Midbrain (tissue), 1 donor: ENCODE measurements at regions not wholly inside any gene's neighbourhood (a gene's known extent, or its start where the extent isn't known, plus 50 kb on each side); places are given as distances from the start of the nearest gene placed in this dataset.
"Not testable (repeated sequence)": the region's sequence is repeated elsewhere in the genome, so short reads cannot be mapped to it uniquely, and the experiment has no call there.

Experiments used
- DNase-seq: peaks from one replicate; lab custom pipeline; 2025; lab: John Stamatoyannopoulos, UW

GRCh38 chr4:72875545-72875944 is 194.0 kb downstream of the COX18 start:
- DNase-seq = no peak

- no peak for DNase-seq
Observed at GRCh38 chr4:72875138-72875537, 194.4 kb downstream of the COX18 start.

GRCh38 chr4:72864898-72865297 is 204.6 kb downstream of the COX18 start:
- no peak for DNase-seq

- not testable (repeated sequence) for DNase-seq
Observed at GRCh38 chr4:72864277-72864676, 205.2 kb downstream of the COX18 start.

GRCh38 chr4:72860766-72861165 is 208.8 kb downstream of the COX18 start:
- DNase-seq = no peak

- DNase-seq = no peak
Observed at GRCh38 chr4:72858328-72858727, 211.2 kb downstream of the COX18 start.

- DNase-seq = no peak
Observed at GRCh38 chr4:72857787-72858186, 211.7 kb downstream of the COX18 start.

GRCh38 chr4:72857216-72857615 is 212.3 kb downstream of the COX18 start:
- no peak for DNase-seq

GRCh38 chr4:72846280-72847111 is 223.0 kb downstream of the COX18 start:
- no peak for DNase-seq

- no peak for DNase-seq
Observed at GRCh38 chr4:72843466-72843865, 226.1 kb downstream of the COX18 start.

GRCh38 chr4:72842323-72842722 is 227.2 kb downstream of the COX18 start:
- DNase-seq = no peak

GRCh38 chr4:72840166-72840565 is 229.3 kb downstream of the COX18 start:
- not testable (repeated sequence) for DNase-seq

- DNase-seq = no peak
Observed at GRCh38 chr4:72828864-72829263, 240.7 kb downstream of the COX18 start.

- DNase-seq = no peak
Observed at GRCh38 chr4:72827968-72828367, 241.5 kb downstream of the COX18 start.

GRCh38 chr4:72820107-72820506 is 249.4 kb downstream of the COX18 start:
- no peak for DNase-seq

GRCh38 chr4:72817012-72817411 is 248.0 kb upstream of the ADAMTS3 start:
- no peak for DNase-seq

- DNase-seq = no peak
Observed at GRCh38 chr4:72814241-72814640, 245.2 kb upstream of the ADAMTS3 start.

GRCh38 chr4:72809208-72809607 is 240.2 kb upstream of the ADAMTS3 start:
- DNase-seq = no peak

- no peak for DNase-seq
Observed at GRCh38 chr4:72805284-72805683, 236.3 kb upstream of the ADAMTS3 start.

- DNase-seq = no peak
Observed at GRCh38 chr4:72797486-72797885, 228.5 kb upstream of the ADAMTS3 start.

- DNase-seq = no peak
Observed at GRCh38 chr4:72791054-72791453, 222.0 kb upstream of the ADAMTS3 start.

GRCh38 chr4:72786401-72786990 is 217.5 kb upstream of the ADAMTS3 start:
- no peak for DNase-seq

- no peak for DNase-seq
Observed at GRCh38 chr4:72779241-72779640, 210.2 kb upstream of the ADAMTS3 start.

- no peak for DNase-seq
Observed at GRCh38 chr4:72777436-72777835, 208.4 kb upstream of the ADAMTS3 start.
